Right atrium auricular region (tissue), 2 donors: ENCODE measurements at regions not wholly inside any gene's neighbourhood (a gene's known extent, or its start where the extent isn't known, plus 50 kb on each side); places are given as distances from the start of the nearest gene placed in this dataset.
"Not testable (repeated sequence)": the region's sequence is repeated elsewhere in the genome, so short reads cannot be mapped to it uniquely, and the experiment has no call there.

ENCODE experiments used
- DNase-seq: peaks from one replicate; pipeline ENCODE4 v3.0.0-alpha.2; 2019; ENCODE audit warnings: low spot score
- H3K27ac ChIP-seq, 2 donors: fragments of 200-600 bp; sonication (generic); 1 replicate in 1 of 2; 2 replicates in 1 of 2; pipeline ENCODE4 v1.5.1; 2016 to 2019
- H3K27me3 ChIP-seq, 2 donors: fragments of 200-600 bp; sonication (generic); one replicate each; pipeline versions ENCODE4 v1.5.1 to v1.6.0; 2017 to 2019
- H3K36me3 ChIP-seq: fragments of 200-600 bp; sonication (generic); one replicate; pipeline ENCODE4 v1.5.1; 2016
- H3K4me1 ChIP-seq, 2 donors: fragments of 200-600 bp; sonication (generic); one replicate each; pipeline versions ENCODE4 v1.5.1 to v1.6.0; 2017 to 2019
- H3K4me3 ChIP-seq, 2 donors: fragments of 200-600 bp; sonication (generic); 1 replicate in 1 of 2; 2 replicates in 1 of 2; pipeline ENCODE4 v1.5.1; 2017 to 2019; ENCODE audit warnings: mild to moderate bottlenecking in 1 of 2, moderate library complexity in 1 of 2
- H3K9me3 ChIP-seq, 2 donors: fragments of 200-600 bp; sonication (generic); one replicate each; pipeline ENCODE4 v1.5.1; 2019
- TF ChIP-seq, protein P1 (sequence below), 2 donors: fragments of 200-600 bp; sonication (generic); IDR thresholded peaks; one replicate each; pipeline ENCODE4 v1.5.1; 2019; ENCODE audit warnings: antibody characterized with exemption in 2 of 2

DNA sequence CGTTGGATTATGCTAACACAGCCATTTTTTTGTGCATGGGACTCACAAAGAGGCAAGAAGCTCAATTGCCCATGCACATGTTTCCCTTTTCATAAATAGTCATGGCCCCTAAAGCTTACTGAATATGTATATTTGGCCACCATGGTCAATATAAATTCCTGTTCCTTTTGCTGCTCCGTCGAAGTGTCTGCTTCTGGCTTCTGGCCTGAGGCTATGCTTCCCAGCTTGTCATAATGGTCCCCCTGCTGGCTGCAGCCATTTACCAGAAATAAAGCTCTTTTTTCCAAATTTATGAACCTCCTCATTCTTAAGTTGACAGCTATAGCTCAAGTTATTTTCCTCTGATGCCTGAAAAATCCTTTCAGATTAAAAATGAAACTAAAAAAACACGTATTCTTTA is 602.1 kb downstream of the VGLL3 start:
- no peaks in the 10 kb centered on the region for H3K9me3 ChIP-seq
- TF ChIP-seq, protein P1, sequence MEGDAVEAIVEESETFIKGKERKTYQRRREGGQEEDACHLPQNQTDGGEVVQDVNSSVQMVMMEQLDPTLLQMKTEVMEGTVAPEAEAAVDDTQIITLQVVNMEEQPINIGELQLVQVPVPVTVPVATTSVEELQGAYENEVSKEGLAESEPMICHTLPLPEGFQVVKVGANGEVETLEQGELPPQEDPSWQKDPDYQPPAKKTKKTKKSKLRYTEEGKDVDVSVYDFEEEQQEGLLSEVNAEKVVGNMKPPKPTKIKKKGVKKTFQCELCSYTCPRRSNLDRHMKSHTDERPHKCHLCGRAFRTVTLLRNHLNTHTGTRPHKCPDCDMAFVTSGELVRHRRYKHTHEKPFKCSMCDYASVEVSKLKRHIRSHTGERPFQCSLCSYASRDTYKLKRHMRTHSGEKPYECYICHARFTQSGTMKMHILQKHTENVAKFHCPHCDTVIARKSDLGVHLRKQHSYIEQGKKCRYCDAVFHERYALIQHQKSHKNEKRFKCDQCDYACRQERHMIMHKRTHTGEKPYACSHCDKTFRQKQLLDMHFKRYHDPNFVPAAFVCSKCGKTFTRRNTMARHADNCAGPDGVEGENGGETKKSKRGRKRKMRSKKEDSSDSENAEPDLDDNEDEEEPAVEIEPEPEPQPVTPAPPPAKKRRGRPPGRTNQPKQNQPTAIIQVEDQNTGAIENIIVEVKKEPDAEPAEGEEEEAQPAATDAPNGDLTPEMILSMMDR (IDR thresholded peaks at IDR 0.05) = no peak

DNA sequence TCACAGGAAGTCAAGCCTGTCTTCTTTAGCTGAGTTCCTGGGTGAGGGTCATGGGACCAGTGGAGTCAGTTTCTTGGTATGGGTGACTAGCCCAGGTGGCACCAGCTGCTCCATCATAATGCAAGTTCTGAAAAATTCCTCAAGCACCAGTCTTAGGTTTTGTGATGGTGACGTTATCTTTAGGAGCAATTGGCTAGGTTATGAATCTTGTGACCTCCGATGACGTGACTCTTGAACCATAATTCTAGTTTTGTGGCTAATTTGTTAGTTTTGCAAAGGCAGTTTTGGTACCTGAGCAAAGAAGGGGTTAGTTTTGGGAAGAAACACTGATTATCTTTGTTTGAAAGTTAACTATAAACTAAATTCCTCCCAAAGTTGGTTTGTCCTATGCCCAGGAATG is 608.4 kb downstream of the VGLL3 start:
- H3K4me3 ChIP-seq = no peak overlapping the region
- H3K9me3 ChIP-seq = no peaks in the 10 kb centered on the region
- DNase-seq = no peak
- H3K27me3 ChIP-seq = no peaks in the 10 kb centered on the region
- TF ChIP-seq, protein P1 (IDR thresholded peaks at IDR 0.05) = no peak
- no peak overlapping the region for H3K27ac ChIP-seq
- H3K36me3 ChIP-seq = no peaks in the 10 kb centered on the region
- no peaks in the 10 kb centered on the region for H3K4me1 ChIP-seq

More for the DNA sequence above, 602.1 kb downstream of the VGLL3 start:
- Histone ChIP-seq H3K4me1 (no peaks in the 10 kb centered on the region), H3K27ac (no peak overlapping the region), H3K4me3 (no peak overlapping the region), H3K27me3 (no peaks in the 10 kb centered on the region), H3K36me3 (no peaks in the 10 kb centered on the region)
- no peak for DNase-seq

DNA sequence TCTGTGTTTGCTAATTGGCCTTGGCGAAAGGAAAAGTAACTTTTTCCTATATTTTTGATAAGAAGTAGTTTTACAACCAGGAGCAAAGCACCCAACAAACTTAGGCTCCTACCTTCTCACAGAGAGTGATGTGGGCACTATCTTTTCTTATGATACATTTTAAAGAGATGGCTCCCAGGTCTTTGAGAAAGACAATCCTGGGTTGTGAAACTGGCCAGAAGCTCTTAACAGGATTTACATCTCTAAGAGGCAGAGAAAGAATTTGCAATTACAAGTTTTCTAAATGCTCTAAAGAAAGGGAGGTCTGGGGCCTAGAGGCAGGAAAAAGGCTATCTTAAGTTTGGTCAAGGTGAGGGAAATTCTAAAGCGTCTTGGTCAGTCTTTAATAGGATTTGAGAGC is 609.7 kb downstream of the VGLL3 start:
- no peaks in the 10 kb centered on the region for H3K27me3 ChIP-seq
- TF ChIP-seq, protein P1 (IDR thresholded peaks at IDR 0.05) = no peak
- H3K27ac ChIP-seq = no peak overlapping the region
- no peaks in the 10 kb centered on the region for H3K36me3 ChIP-seq
- H3K4me3 ChIP-seq = no peak overlapping the region
- DNase-seq = no peak
- no peaks in the 10 kb centered on the region for H3K9me3 ChIP-seq
- H3K4me1 ChIP-seq = no peaks in the 10 kb centered on the region

DNA sequence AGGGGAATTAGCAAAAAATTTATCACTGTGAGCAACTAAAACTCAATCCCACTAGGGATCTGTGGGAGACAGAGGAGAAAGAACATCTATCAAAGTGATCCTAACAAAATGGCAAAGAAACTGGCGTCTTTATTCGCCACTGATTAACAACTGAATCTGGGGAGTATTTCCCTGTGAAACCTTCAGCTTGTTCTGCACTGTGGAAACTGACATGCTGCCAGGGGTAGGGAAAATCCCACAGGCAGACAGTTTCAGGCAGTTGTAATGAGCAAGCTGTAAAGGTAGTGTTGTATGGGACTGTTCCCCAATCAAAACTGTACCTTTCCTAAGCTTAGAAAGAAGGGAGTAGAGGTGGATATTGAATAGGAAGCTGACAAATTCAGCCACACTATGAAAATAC is 611.7 kb downstream of the VGLL3 start:
- H3K27ac ChIP-seq = no peak overlapping the region
- H3K4me3 ChIP-seq = no peak overlapping the region
- no peaks in the 10 kb centered on the region for H3K36me3 ChIP-seq
- H3K27me3 ChIP-seq = no peaks in the 10 kb centered on the region
- no peaks in the 10 kb centered on the region for H3K4me1 ChIP-seq
- TF ChIP-seq, protein P1 (IDR thresholded peaks at IDR 0.05) = no peak
- H3K9me3 ChIP-seq = no peaks in the 10 kb centered on the region
- DNase-seq = no peak

DNA sequence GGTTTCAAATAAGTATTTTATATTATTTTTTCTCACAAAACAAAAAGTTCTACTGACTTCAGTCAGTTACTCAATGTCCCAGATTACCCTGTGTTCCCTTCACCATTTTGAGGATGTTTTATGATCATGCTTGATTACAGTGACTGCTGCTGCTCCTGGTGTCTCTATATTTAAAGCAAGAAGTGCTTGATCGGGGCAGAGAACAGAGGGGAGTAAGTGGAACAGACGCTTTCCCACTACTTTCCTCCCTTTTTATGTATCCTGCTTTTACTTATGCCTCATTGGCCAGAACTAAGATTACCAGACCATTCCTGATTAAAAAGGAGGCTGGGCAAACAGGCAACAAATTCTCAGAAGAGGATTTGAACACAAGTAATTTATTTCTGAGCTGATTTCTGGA is 612.1 kb downstream of the VGLL3 start:
- Histone ChIP-seq H3K36me3 (no peaks in the 10 kb centered on the region), H3K4me1 (no peaks in the 10 kb centered on the region), H3K4me3 (no peak overlapping the region), H3K9me3 (no peaks in the 10 kb centered on the region), H3K27ac (no peak overlapping the region), H3K27me3 (no peaks in the 10 kb centered on the region)
- DNase-seq = no peak
- TF ChIP-seq, protein P1 (IDR thresholded peaks at IDR 0.05) = no peak

DNA sequence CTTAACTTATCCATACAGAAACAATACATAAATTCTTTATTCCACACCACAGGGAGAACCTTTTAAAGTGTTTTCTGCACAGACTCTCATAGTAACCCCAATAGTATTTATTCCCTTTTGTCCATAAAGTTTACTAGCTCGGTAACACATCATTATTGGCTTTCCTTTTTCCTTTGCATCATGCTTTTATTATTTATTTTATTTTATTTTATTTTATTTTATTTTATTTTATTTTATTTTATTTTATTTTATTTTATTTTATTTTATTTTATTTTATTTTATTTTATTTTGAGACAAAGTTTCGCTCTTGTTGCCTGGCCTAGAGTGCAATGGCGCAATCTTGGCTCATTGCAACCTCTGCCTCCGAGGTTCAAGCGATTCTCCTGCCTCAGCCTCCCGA is 655.4 kb downstream of the VGLL3 start:
- not testable (repeated sequence) for H3K27me3 ChIP-seq, H3K9me3 ChIP-seq, H3K27ac ChIP-seq, DNase-seq, H3K4me3 ChIP-seq, H3K4me1 ChIP-seq, H3K36me3 ChIP-seq
